ENCODE measurements at regions not wholly inside any gene's neighbourhood (a gene's known extent, or its start where the extent isn't known, plus 50 kb on each side); places are given as distances from the start of the nearest gene placed in this dataset.

- Histone ChIP-seq H3K36me3 (ENCODE audit: insufficient read depth, low read length) (no peaks in the 10 kb centered on the region), H3K27me3 (ENCODE audit: insufficient read depth, low read length) (peaks cover 2% of the 10 kb centered on the region), H3K79me2 (ENCODE audit: insufficient read depth, low read length) (no peaks in the 10 kb centered on the region), H3K9me3 (ENCODE audit: low read depth, low read length) (no peaks in the 10 kb centered on the region), H3K4me1 (ENCODE audit: insufficient read depth, low read length) (no peaks in the 10 kb centered on the region), H4K20me1 (ENCODE audit: insufficient read depth, low read length) (no peaks in the 10 kb centered on the region), H3K27ac (ENCODE audit: low read depth, low read length) (no peak overlapping the region), H2AFZ (ENCODE audit: low read length) (no peak overlapping the region), H3K4me2 (ENCODE audit: insufficient read depth, low read length) (no peak overlapping the region), H3K4me3 (ENCODE audit: insufficient read depth, low read length) (no peak overlapping the region)
- no peak for TF ChIP-seq CTCF (IDR thresholded peaks at IDR 0.05; ENCODE audit: extremely low read depth, low read depth, low read length)
- no peak for DNase-seq (ENCODE audit: insufficient read length, low spot score, missing footprints)
Measured at GRCh38 chr5:56535347-56535746, 280.0 kb upstream of the MAP3K1 start.

GRCh38 chr5:56534102-56534829 is 281.1 kb upstream of the MAP3K1 start:
- no peak overlapping the region for H2AFZ ChIP-seq (ENCODE audit: low read length)
- no peaks in the 10 kb centered on the region for H4K20me1 ChIP-seq (ENCODE audit: insufficient read depth, low read length)
- H3K4me1 ChIP-seq (ENCODE audit: insufficient read depth, low read length), result no peaks in the 10 kb centered on the region
- H3K4me3 ChIP-seq (ENCODE audit: insufficient read depth, low read length), result no peak overlapping the region
- H3K4me2 ChIP-seq (ENCODE audit: insufficient read depth, low read length), result no peak overlapping the region
- no peaks in the 10 kb centered on the region for H3K79me2 ChIP-seq (ENCODE audit: insufficient read depth, low read length)
- no peaks in the 10 kb centered on the region for H3K27me3 ChIP-seq (ENCODE audit: insufficient read depth, low read length)
- no peak for TF ChIP-seq CTCF (IDR thresholded peaks at IDR 0.05; ENCODE audit: extremely low read depth, low read depth, low read length)
- H3K36me3 ChIP-seq (ENCODE audit: insufficient read depth, low read length), result no peaks in the 10 kb centered on the region
- H3K27ac ChIP-seq (ENCODE audit: low read depth, low read length), result no peak overlapping the region
- no peak for DNase-seq (ENCODE audit: insufficient read length, low spot score, missing footprints)
- H3K9me3 ChIP-seq (ENCODE audit: low read depth, low read length), result no peaks in the 10 kb centered on the region

- TF ChIP-seq CTCF (IDR thresholded peaks at IDR 0.05; ENCODE audit: extremely low read depth, low read depth, low read length), result no peak
- Histone ChIP-seq H3K36me3 (ENCODE audit: insufficient read depth, low read length) (no peaks in the 10 kb centered on the region), H3K4me1 (ENCODE audit: insufficient read depth, low read length) (no peaks in the 10 kb centered on the region), H4K20me1 (ENCODE audit: insufficient read depth, low read length) (no peaks in the 10 kb centered on the region), H2AFZ (ENCODE audit: low read length) (no peak overlapping the region), H3K27ac (ENCODE audit: low read depth, low read length) (no peak overlapping the region), H3K79me2 (ENCODE audit: insufficient read depth, low read length) (no peaks in the 10 kb centered on the region), H3K4me3 (ENCODE audit: insufficient read depth, low read length) (no peak overlapping the region), H3K9me3 (ENCODE audit: low read depth, low read length) (no peaks in the 10 kb centered on the region), H3K4me2 (ENCODE audit: insufficient read depth, low read length) (no peak overlapping the region), H3K27me3 (ENCODE audit: insufficient read depth, low read length) (no peaks in the 10 kb centered on the region)
- DNase-seq (ENCODE audit: insufficient read length, low spot score, missing footprints), result no peak
Measured at GRCh38 chr5:56532466-56532865, 282.9 kb upstream of the MAP3K1 start.

- Histone ChIP-seq H3K4me2 (ENCODE audit: insufficient read depth, low read length) (no peak overlapping the region), H3K9me3 (ENCODE audit: low read depth, low read length) (no peaks in the 10 kb centered on the region), H3K4me3 (ENCODE audit: insufficient read depth, low read length) (no peak overlapping the region), H2AFZ (ENCODE audit: low read length) (no peak overlapping the region), H3K27me3 (ENCODE audit: insufficient read depth, low read length) (no peaks in the 10 kb centered on the region), H3K36me3 (ENCODE audit: insufficient read depth, low read length) (no peaks in the 10 kb centered on the region), H3K27ac (ENCODE audit: low read depth, low read length) (no peak overlapping the region), H4K20me1 (ENCODE audit: insufficient read depth, low read length) (no peaks in the 10 kb centered on the region), H3K4me1 (ENCODE audit: insufficient read depth, low read length) (no peaks in the 10 kb centered on the region), H3K79me2 (ENCODE audit: insufficient read depth, low read length) (no peaks in the 10 kb centered on the region)
- no peak for TF ChIP-seq CTCF (IDR thresholded peaks at IDR 0.05; ENCODE audit: extremely low read depth, low read depth, low read length)
- no peak for DNase-seq (ENCODE audit: insufficient read length, low spot score, missing footprints)
Measured at GRCh38 chr5:56530626-56531138, 284.7 kb upstream of the MAP3K1 start.

Data from osteoblast (primary cell).